NCI-H2029 treated with DMSO at 0.1 percent for 48 hours (cell line): ENCODE measurements at regions not wholly inside any gene's neighbourhood (a gene's known extent, or its start where the extent isn't known, plus 50 kb on each side); places are given as distances from the start of the nearest gene placed in this dataset.
"Not testable (repeated sequence)": the region's sequence is repeated elsewhere in the genome, so short reads cannot be mapped to it uniquely, and the experiment has no call there.

Source experiments
- DNase-seq: peaks from one replicate; lab custom pipeline; 2025; lab: John Stamatoyannopoulos, UW

GRCh38 chr16:5309946-5310611 lies 212.5 kb upstream of the EEF2KMT start:
- DNase-seq, result no peak

DNA sequence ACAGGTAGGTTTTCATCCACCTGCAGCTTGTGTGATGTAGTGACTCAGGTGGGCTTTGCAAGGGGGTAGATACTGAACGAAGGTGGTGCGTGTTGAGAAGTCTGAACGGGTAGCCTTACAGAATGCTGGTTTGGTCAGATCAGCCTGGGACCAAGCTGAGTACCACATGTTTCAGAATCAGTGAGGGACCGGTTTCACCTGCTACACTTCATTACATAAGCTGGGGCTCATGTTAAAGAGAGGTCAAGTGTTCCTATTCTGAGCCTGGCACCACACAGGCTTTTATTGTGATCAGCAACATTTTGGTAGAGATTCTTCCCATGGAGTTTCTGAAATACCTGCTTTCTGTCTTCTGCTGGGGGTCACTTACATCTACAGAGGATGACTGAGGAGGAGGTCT lies 207.4 kb upstream of the EEF2KMT start:
- no peak for DNase-seq

GRCh38 chr16:5302372-5303114 lies 204.9 kb upstream of the EEF2KMT start:
- no peak for DNase-seq

DNA sequence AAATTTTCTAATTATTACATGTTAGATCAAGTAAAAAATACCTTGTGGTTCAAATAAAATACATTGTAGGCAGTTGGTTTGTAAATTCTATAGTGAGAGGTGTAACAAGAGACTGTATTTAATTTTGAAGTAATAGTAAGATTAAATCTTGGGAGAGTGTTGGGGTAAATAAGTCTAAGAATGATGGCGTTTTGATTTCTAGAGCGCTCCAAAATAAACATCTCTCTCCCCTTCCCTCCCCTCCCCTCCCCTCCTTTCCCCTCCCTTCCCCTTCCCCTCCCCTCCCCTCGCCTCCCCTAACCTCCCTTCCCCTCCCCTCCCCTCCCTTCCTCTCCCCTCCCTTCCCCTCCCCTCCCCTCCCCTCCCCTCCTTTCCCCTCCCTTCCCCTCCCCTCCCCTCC lies 200.6 kb upstream of the EEF2KMT start:
- no peak for DNase-seq

- no peak for DNase-seq
Measured at GRCh38 chr16:5296176-5296575, 198.6 kb upstream of the EEF2KMT start.

GRCh38 chr16:5295304-5295703 lies 197.7 kb upstream of the EEF2KMT start:
- not testable (repeated sequence) for DNase-seq

DNA sequence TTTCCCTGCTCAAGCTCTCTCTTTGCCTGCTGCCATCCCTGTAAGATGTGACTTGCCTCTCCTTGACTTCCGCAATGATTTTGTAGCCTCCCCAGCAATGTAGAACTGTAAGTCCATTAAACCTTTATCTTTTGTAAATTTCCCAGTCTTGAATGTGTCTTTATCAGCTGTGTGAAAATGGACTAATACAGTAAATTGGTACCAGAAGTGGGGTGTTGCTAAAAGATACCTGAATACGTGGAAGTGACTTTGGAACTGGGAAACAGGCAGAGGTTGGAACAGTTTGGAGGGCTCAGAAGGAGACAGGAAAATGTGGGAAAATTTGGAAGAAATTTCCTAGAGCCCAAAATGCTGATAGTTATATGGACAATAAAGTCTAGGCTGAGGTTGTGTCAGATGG lies 184.6 kb upstream of the EEF2KMT start:
- DNase-seq, result not testable (repeated sequence)

- no peak for DNase-seq
Measured at GRCh38 chr16:5257462-5257861, 159.9 kb upstream of the EEF2KMT start.

DNA sequence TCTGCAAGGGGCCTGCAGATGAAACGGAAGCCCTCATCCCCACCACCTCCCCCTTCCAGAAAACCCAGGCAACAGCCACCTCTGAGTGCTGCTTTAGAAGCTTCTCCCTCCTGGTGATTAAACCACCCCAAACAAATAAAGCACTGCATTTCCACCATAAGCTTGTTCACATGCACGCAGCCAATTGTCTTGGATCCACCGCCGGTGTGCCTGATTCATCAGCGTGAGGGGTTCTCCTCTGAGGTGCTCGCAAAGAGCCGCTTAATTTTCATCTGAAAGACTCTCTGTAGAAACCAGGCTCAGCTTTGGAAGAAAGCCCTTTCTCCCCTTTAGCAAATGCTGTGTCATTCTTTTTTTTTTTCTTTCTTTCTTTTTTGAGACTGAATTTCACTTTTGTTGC lies 155.2 kb upstream of the EEF2KMT start:
- DNase-seq, result no peak

DNA sequence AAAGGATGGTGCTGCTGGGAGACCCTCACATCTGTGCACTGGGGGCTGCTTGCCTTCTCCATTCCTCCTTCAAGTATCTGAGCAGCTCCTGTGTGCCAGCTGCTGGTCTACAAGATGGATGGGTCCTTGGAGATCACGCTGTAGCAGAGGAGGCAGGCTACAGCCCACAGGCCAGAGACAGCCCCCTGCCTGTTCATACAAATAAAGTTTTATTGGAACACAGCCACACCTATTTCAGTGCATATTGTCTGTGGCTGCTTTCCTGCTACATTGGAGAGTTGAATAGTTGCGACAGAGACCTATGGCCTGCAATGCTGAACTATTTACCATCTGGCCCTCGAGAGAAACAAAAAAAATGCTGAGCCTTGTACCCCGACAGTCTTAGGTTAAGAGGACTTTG lies 149.8 kb upstream of the EEF2KMT start:
- DNase-seq, result not testable (repeated sequence)

DNA sequence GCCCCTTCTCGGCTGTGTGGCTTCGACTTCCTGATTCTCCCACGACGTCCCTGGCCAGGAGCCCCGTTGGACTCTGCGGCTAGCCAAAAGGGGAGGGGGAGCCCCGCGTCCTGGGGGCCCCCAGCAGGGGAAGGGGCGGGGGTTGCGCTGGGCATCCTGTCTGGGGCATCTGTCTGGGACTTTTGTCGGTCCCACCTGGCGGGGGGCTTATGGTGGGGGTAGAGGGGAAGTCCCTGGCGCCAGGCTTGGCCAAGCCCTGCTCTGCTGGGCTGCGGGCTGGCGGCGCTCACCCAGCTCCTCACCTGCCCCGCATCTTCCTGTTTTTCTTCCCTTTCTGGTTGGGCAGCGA lies 142.7 kb upstream of the EEF2KMT start:
- DNase-seq, result not testable (repeated sequence)

GRCh38 chr16:5239472-5240277 lies 142.1 kb upstream of the EEF2KMT start:
- DNase-seq, result not testable (repeated sequence)

DNA sequence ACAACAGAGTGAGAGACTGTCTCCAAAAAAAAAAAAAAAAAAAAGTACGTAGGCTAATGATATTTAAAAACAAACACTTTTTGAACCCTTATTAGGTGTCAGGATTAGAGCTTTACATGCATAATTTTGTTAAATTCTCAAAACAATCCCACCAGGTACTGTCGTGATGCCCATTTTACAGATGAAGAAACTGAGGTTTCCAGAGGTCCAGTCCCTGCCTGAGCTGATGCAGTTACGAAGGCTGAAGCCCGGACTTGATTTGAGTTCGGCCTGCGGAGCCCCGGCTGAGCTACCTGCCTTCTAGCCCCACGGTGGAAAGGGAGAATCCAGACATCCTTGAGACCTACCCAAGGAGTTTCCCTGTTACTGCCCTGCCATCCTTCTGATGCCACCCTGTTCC lies 137.5 kb upstream of the EEF2KMT start:
- no peak for DNase-seq

- DNase-seq, result no peak
Measured at GRCh38 chr16:5234295-5235050, 136.9 kb upstream of the EEF2KMT start.

DNA sequence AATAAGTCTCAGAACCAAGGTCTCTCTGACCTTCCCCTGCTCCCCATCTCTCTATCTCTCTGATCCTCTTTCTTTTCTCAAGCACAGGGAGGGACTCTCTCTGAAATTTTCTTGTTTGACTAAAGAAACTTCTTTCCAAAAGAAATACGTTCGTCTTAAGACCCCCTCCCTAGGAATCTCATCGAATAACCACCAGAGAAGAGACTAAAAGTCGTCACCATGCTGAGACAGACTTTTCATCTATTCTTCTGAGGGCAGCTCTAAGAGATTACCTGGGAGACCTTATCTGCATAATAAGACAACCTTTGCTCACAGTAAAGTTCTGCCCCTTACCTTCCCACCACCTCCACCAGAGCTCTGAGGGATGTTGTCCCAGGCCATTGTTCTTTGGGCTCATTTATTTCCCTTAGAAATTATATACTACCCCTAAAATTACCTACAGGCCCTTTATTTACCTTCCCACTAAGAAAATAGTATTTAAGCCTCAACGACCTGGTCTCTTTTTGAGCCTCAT lies 133.7 kb upstream of the EEF2KMT start:
- DNase-seq, result no peak

DNA sequence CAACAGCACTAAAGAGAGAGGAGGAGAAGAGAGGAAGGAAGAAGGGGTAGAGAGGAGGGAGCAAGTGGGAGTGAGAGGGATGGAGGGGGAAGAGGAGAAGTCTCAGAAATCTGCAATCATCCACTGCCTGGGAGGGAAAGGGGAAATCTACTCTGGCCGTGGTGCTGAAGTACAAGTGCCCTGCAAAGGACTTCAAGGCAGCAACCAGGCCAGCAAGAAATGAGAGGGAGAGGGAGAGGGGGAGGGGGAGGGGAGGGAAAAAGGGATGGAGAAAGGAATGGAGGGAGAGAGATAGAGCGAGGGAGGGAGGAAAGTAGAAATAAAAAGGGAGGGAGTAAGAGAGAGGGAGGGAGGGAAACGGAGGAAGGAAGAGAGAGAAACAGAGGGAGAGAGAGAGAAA lies 130.8 kb upstream of the EEF2KMT start:
- DNase-seq, result no peak

- DNase-seq, result no peak
Measured at GRCh38 chr16:5225931-5226655, 128.5 kb upstream of the EEF2KMT start.

DNA sequence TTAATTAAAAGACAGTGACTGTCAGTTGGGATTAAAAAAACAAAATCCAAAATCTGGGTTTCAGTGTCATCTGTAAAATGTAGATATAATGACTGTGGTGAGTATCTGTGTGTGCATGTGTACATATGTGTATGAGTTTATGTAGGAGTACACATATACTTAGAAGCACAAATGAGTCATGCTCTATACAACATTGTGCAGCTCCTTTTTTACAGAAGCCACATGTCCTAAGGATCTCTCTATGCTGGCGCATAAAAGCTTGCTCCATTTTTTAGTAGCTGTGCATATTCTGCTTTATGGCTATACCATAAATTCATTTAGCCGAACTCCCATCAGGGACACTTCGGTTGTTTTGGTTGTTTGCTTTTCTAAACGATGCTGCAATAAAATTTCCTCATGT lies 125.2 kb upstream of the EEF2KMT start:
- DNase-seq, result no peak

GRCh38 chr16:5221831-5222230 lies 124.2 kb upstream of the EEF2KMT start:
- DNase-seq, result not testable (repeated sequence)

DNA sequence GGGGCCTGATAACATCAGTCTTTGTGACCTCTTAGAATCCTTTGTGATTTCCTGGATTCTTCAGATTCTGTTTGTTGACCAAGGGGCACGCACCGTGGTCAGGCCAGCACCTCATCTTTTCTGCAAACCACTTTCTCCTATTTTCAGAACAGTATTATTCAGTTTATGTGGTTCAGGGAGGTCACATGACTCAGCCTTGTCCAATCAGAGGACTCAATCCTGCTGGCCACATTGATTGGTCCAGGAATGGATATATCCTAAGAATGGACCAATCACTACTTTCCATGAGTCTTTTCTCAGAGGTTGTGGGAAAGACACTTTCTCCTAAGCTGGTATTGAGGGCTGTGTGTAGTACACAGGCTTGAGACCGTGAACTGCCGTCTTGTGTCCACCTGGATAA lies 123.1 kb upstream of the EEF2KMT start:
- no peak for DNase-seq

DNA sequence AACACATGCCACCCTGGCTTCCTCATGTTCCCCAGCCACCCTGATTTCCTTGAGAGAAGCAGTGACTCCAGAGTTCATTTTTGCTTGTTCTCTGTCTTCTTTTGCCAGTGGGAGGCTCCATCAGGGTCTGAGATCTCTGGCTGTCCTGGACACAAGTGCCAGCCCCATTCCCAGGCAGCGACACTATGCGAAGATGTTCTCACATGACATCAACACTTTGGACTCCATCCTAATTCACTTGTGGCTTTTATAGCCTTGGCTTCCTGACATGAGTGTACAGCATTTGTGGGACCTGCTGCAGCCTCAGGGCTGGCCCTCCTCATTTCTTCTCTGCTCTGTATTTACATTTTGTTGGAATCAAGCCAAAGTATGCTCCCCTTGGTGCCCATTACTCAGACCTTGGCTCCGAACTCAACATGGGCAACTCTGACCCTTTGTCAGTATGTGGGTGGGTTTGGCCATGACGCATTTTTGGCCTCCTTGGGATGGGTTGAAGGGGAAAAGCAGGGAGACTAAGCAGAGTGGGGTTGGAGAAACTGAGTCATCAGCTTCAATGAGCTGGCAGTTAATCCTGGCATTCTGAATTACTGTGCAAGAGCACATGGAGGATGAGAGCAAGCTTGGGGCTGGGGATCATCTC lies 119.0 kb upstream of the EEF2KMT start:
- DNase-seq, result no peak
